HG03039 (cell line): ENCODE measurements at regions not wholly inside any gene's neighbourhood (a gene's known extent, or its start where the extent isn't known, plus 50 kb on each side); places are given as distances from the start of the nearest gene placed in this dataset.

Experiments
- ATAC-seq: cut with Tn5 transposase; IDR thresholded peaks from one replicate; pipeline ENCODE4 v1.9.1; 2021; ENCODE audit warnings: mild to moderate bottlenecking, moderate library complexity; ENCODE audit not compliant: unreplicated experiment

DNA sequence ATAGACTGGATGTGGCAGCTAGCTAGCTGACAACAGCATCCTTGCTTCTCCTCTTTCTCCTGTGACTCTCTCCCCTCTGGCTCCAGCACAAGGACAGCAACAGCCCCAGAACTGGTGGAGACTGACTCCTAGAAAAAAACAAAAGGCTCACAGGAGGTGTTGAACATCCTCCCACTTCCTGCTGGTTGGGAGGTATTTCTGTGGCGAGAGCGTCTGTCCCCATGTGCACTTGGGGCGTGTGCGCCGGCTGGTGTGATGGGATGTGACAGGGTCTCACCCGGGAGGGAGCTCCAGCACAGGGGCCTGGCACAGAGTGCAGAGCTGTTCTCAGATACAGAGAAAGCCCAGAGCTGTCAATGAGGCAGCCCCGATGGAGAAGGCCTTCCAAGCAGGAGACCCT is 107.2 kb upstream of the E2F8 start:
- no peak for ATAC-seq

DNA sequence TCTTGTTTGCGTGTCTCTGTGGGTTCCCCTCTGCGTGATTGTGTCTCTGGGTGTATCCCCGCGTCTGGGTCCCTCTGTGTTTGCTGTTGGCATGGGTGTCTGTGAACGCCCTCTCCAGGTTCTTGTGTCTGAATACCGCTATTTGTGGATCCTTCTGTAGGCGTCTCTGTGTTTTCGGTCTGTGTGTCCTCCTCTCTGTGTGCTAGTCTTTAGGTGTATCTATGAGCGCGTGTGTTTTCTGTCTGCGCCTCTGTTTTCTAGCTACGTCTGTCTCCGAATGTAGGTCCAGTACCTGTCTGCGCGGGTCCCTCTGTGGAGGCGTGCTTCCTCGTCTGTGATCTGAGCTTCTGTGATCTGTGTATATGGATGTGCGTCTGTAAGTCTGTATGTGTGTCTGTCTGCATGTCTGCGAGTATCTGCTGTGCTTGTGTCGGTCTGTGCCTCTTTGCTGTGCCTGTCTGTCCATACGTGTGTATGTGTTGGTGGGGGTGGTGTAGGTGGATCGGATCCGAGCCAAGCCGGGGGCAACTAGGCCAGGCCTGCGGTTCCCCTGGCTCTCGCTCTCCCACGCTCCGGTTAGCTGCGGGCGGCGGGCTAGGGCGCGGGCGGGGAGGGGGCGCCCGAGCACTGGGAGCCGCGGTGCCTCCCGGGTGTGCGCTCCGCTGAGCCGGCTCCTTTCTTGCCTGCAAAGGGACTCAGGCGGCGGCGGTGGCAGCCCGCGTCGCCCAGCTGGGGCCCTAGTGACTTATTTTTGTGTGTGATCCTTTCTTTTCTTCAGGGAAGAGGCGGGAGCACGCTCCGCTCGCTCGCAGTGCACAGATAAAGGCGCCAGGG is 105.3 kb upstream of the E2F8 start:
- ATAC-seq: peak; percentile 31

DNA sequence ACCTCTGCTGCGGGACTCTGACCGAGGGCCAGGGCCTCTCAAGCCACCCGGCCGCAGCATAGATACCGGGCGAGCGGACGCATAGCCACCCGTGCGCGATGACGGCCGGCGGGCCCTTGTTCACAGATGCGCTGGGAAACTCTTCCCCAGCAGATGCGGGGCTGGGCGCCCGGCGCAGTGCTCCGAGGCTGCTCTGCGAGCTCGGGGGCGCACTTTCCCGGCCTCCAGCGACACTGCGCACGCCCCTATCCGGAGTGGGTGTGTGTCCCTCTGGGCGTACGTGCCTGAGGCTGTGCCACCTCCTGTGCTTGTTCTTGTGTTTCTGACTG is 104.7 kb upstream of the E2F8 start:
- ATAC-seq: peak; percentile 23

DNA sequence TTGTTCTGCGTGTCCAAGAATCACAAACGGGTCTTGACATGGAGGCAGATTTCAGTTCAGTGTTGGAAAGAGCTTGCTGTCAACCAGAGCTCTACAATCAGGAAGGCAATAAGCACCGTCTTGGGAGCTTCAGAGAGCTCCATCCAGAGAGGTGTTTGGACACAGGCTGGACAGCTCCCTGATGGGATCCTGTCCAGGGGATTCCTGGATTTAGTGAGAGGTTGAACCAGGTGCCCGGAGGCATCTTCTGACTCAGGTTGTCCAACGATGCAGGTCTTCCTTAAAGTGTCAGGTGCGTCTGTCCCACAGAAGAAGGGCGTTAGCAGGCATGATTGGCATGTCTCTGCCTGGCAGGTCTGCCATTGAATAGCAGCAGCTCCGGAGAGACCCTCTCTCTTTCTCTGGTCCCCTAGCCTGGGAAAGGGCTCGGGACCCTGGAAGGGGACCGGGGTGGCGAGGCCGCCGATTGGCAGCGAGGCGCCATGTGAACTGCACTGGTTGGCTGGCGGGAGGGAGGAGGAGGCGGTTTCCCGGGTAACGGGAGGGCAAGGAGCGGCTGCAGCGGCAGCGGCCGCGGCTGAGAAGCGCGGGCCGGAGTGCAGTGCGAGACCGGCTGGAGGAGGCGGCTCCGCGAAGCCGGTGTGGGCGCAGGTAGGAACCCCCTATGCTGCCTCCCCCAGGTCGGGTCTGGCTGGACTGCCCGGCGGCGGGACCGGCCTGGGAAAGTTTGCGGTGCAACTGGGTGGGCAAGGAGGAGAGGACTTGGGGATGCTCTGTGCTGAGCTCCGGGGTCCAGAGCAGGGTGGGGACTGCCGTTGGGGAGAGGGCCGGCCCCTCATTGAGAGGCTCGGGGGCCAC is 104.1 kb upstream of the E2F8 start:
- ATAC-seq: peak; percentile 48

- no peak for ATAC-seq
Observed at GRCh38 chr11:19342036-19342435, 101.3 kb upstream of the E2F8 start.

GRCh38 chr11:19338375-19338774 is 97.6 kb upstream of the E2F8 start:
- ATAC-seq: no peak

DNA sequence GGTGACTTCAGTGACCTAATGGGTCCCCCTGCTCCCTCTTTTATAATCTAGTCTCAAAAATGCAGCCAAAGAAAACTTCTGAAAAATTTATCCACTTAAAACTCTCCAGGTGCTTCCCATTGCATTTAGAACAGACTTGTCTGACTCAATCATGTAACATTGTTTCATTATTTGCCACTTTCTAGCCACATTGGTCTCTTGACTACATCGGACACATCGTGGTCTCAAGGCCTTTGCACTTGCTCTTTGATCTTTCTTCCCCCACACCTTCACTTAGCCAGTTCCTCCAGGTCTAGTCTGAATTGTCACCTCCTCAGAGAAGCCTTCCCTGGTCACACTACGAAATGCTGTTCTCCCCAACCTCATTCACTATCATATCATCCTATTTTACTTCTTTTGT is 97.0 kb upstream of the E2F8 start:
- no peak for ATAC-seq

- ATAC-seq: no peak
Observed at GRCh38 chr11:19336331-19336730, 95.6 kb upstream of the E2F8 start.

- ATAC-seq: peak; percentile 74
Observed at GRCh38 chr11:19332476-19332875, 91.7 kb upstream of the E2F8 start.

DNA sequence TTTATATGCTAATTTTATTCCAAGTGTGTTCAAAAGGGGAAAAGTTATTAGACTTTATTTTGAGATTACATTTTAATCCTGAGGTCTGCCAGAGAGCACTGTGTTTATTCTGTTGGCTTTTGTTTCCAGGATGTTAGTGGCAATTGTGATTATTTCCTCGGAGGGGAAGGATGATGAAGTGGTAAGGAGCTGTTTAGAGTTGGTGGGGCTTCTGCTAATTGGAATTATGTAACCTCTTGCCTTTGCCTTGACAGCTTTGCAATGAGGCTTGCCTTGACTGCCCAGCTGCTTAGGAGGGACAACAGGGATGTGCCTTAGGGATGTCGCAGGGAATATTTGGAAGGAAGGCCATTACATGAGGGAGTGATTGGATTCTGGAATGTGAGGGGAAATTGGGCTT is 89.7 kb upstream of the E2F8 start:
- ATAC-seq: no peak

DNA sequence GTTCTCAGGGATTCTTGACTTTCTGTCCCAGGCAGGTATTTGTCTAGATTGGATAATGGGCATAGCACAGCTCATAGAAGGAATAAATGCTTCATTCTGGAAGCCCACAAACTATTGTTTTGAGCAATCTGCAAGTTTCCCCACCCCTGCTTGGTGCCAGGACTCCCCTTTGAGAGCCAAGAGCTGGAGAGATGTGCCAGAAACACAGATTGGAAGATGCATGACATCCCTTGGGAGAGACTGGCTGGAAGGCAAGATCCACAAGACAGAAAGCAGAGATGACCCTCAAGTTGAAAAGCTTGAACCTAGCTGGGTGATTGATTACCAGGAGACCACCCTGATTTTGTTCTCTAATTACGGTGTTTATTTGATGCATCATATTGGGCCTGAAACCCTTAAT is 89.2 kb upstream of the E2F8 start:
- no peak for ATAC-seq

- ATAC-seq: no peak
Observed at GRCh38 chr11:19328586-19329311, 88.0 kb upstream of the E2F8 start.

- no peak for ATAC-seq
Observed at GRCh38 chr11:19327280-19327679, 86.5 kb upstream of the E2F8 start.

DNA sequence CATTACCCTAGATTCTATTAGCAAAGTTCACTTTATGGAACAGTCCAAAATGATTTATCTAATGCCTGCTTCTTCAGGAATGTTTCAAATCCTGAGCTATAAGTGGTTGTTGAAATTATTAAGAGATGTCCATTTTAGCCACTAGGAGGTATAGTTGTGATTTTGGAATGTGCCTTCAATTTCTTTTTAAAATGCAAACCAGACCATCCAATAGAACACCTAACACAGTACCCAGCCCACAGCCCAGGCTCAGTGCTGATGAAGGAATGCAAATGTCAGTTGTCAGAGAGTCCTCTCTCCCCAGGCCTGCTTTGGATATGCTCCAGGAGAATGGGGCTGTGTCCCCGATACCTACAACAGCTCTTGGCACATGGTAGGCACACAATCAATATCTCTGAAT is 85.8 kb upstream of the E2F8 start:
- no peak for ATAC-seq

GRCh38 chr11:19323502-19323901 is 82.8 kb upstream of the E2F8 start:
- ATAC-seq: no peak

DNA sequence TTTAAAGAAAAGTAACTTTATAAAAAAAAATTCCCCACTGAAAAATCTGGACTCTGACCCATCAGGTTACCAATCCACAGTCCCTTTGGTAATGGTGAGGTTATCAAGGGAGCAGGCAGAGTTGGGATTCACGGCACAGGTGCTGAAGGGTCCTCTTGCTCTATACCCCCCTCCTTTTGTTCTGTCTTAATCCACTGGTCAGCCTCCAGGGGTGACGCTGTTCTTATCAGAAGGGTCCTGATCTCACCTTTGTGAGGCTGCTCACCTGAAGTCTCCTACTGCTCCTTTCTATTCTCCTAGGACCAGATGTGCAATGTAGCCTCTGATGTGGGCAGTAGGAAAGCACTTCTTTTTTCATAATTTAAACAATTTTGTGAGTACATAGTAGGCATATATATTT is 80.6 kb upstream of the E2F8 start:
- ATAC-seq: no peak

DNA sequence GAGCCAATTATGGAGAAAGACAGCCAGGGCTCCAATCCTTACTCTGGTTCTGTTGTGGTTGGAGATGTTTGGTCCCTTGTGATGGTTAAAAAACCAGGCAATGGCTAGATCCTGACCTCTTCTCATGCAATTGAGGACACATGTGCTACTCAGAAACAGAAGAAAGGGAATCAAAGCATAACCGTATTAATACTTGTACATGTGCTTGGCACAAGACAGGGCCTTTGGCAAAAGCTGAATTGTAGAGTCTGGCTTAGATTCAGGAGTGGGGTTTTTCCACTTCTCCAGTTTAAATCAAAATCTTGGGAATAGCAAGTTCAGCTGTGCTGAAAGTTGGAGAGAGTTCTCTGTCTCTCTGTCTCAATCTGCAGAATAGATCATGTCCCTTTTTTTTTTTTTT is 80.1 kb upstream of the E2F8 start:
- ATAC-seq: no peak

GRCh38 chr11:19316434-19316833 is 75.7 kb upstream of the E2F8 start:
- ATAC-seq: no peak

DNA sequence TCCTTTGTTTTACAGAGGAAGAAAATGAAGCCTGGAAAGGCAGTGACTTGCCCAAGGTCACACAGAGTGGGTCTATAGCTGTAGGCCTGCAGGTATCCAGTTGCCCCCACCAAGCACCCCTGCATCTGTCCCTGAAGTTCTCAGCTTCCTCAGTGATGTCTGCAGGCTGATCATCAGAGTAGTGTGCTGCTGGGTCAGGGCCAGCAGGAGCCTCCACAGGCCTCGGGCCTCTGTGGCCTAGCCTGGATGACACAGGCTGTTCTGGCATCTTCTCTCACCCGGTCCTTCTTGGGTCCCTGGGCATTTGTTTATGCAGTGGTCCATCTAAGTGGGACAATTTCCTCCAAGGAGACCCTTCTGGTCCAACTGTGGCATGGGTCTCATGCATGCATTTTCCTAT is 74.8 kb upstream of the E2F8 start:
- no peak for ATAC-seq

DNA sequence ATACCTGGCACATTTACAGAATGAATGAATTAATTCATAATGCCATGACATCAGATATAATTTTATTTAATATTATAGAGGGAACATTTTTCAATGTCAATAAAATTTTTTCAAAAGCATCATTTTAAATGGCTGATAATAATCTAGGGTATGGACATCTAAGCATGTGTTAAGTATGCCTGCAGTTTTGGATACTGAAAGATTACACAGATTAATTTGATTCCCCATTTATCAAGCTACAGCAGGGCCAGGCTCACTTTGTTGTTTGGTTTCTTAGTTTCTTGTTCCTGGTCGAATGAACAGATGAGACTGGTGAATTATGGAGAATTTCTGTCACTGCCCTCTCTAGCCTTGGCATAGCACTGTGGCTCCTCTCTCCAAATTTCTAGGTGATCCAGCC is 72.4 kb upstream of the E2F8 start:
- no peak for ATAC-seq

- peak; percentile 51 for ATAC-seq
Observed at GRCh38 chr11:19311308-19312030, 70.7 kb upstream of the E2F8 start.
